GM12878 (cell line): ENCODE measurements at regions not wholly inside any gene's neighbourhood (a gene's known extent, or its start where the extent isn't known, plus 50 kb on each side); places are given as distances from the start of the nearest gene placed in this dataset.

ENCODE experiments used
- FOXM1 ChIP-seq: IDR thresholded peaks from 2 replicates; pipeline ENCODE4 v1.6.1; 2012; ENCODE audit warnings: low read depth, mild to moderate bottlenecking, inconsistent platforms, low read length, moderate library complexity
- IKZF1 ChIP-seq: fragments of 450-650 bp; conservative IDR thresholded peaks from 2 replicates; pipeline ENCODE4 v1.6.1; 2017; ENCODE audit warnings: antibody characterized with exemption, mild to moderate bottlenecking
- PML ChIP-seq: IDR thresholded peaks from 2 replicates; pipeline ENCODE4 v1.6.1; 2012; ENCODE audit warnings: low read length, inconsistent platforms
- TCF3 ChIP-seq: IDR thresholded peaks from 2 replicates; pipeline ENCODE4 v1.6.1; 2012; ENCODE audit warnings: low read depth, mild to moderate bottlenecking, low read length, borderline replicate concordance; ENCODE audit not compliant: insufficient read depth
- ZNF274 ChIP-seq: IDR thresholded peaks from one replicate; pipeline ENCODE4 v1.8.0; 2011; ENCODE audit not compliant: insufficient read length, insufficient read depth
- ZNF384 ChIP-seq: IDR thresholded peaks from 2 replicates; pipeline ENCODE4 v1.6.1; 2012; ENCODE audit warnings: low read depth, mild to moderate bottlenecking, low read length, improper control_type of control experiment, borderline replicate concordance
- ZZZ3 ChIP-seq: IDR thresholded peaks from 2 replicates; pipeline ENCODE4 v1.6.1; 2011; ENCODE audit warnings: low read depth; ENCODE audit not compliant: control insufficient read depth, insufficient read length
- TF ChIP-seq, protein P1 (sequence below): fragments of 450-650 bp; IDR thresholded peaks from 2 replicates; pipeline ENCODE4 v1.6.1; 2017; ENCODE audit warnings: mild to moderate bottlenecking, moderate library complexity
- TF ChIP-seq, protein P2 (sequence below): fragments of 450-650 bp; IDR thresholded peaks from 2 replicates; pipeline ENCODE4 v1.6.1; 2017; ENCODE audit warnings: antibody characterized with exemption, mild to moderate bottlenecking, moderate library complexity

DNA sequence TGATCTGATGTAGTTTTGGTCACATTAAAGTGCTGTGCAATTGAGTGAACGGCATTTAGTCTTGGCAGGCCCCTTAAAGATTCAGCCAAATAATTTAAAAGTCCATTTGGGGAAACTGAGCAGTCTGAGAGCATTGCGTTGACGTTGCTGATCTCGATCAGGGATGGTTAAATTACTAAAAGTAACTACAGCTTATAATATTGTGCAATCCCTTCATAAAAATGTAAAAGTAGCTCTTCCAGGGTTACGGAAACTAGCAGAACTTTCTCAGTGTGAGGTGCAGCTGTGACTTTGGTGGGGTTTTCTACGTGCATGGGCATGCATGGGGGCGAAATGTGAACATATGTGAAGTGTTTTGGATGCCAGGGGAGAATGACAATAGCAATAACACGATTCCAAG lies 184.5 kb upstream of the RNF32 start (continued):
- TF ChIP-seq IKZF1: no peak
- TF ChIP-seq TCF3: no peak
- TF ChIP-seq ZZZ3: no peak
- TF ChIP-seq, protein P1, sequence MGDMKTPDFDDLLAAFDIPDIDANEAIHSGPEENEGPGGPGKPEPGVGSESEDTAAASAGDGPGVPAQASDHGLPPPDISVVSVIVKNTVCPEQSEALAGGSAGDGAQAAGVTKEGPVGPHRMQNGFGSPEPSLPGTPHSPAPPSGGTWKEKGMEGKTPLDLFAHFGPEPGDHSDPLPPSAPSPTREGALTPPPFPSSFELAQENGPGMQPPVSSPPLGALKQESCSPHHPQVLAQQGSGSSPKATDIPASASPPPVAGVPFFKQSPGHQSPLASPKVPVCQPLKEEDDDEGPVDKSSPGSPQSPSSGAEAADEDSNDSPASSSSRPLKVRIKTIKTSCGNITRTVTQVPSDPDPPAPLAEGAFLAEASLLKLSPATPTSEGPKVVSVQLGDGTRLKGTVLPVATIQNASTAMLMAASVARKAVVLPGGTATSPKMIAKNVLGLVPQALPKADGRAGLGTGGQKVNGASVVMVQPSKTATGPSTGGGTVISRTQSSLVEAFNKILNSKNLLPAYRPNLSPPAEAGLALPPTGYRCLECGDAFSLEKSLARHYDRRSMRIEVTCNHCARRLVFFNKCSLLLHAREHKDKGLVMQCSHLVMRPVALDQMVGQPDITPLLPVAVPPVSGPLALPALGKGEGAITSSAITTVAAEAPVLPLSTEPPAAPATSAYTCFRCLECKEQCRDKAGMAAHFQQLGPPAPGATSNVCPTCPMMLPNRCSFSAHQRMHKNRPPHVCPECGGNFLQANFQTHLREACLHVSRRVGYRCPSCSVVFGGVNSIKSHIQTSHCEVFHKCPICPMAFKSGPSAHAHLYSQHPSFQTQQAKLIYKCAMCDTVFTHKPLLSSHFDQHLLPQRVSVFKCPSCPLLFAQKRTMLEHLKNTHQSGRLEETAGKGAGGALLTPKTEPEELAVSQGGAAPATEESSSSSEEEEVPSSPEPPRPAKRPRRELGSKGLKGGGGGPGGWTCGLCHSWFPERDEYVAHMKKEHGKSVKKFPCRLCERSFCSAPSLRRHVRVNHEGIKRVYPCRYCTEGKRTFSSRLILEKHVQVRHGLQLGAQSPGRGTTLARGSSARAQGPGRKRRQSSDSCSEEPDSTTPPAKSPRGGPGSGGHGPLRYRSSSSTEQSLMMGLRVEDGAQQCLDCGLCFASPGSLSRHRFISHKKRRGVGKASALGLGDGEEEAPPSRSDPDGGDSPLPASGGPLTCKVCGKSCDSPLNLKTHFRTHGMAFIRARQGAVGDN: no peak
- TF ChIP-seq PML: no peak
- TF ChIP-seq ZNF274: no peak
- TF ChIP-seq, protein P2, sequence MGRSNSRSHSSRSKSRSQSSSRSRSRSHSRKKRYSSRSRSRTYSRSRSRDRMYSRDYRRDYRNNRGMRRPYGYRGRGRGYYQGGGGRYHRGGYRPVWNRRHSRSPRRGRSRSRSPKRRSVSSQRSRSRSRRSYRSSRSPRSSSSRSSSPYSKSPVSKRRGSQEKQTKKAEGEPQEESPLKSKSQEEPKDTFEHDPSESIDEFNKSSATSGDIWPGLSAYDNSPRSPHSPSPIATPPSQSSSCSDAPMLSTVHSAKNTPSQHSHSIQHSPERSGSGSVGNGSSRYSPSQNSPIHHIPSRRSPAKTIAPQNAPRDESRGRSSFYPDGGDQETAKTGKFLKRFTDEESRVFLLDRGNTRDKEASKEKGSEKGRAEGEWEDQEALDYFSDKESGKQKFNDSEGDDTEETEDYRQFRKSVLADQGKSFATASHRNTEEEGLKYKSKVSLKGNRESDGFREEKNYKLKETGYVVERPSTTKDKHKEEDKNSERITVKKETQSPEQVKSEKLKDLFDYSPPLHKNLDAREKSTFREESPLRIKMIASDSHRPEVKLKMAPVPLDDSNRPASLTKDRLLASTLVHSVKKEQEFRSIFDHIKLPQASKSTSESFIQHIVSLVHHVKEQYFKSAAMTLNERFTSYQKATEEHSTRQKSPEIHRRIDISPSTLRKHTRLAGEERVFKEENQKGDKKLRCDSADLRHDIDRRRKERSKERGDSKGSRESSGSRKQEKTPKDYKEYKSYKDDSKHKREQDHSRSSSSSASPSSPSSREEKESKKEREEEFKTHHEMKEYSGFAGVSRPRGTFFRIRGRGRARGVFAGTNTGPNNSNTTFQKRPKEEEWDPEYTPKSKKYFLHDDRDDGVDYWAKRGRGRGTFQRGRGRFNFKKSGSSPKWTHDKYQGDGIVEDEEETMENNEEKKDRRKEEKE: no peak
- TF ChIP-seq ZNF384: no peak
- no peak for TF ChIP-seq FOXM1
